Upper lobe of left lung (tissue), 4 donors: ENCODE measurements at regions not wholly inside any gene's neighbourhood (a gene's known extent, or its start where the extent isn't known, plus 50 kb on each side); places are given as distances from the start of the nearest gene placed in this dataset.

Source experiments
- CTCF ChIP-seq, 6 experiments: fragments of 450-650 bp in 4 of 6; fragments of 200-600 bp in 2 of 6; sonication (generic) in 2 of 6; IDR thresholded peaks; one replicate each; pipeline ENCODE4 v1.5.1; 2016 to 2019; ENCODE audit warnings: antibody characterized with exemption in 6 of 6
- EP300 ChIP-seq, 4 donors: sonication (generic); formaldehyde crosslinking; IDR thresholded peaks; one replicate each; pipeline ENCODE4 v1.5.1; 2017; ENCODE audit warnings: antibody characterized with exemption in 4 of 4, control low read depth in 2 of 4
- POLR2A ChIP-seq, 4 donors: fragments of 450-650 bp; IDR thresholded peaks; one replicate each; pipeline ENCODE4 v1.5.1; 2016 to 2017; ENCODE audit warnings: antibody characterized with exemption in 4 of 4, mild to moderate bottlenecking in 2 of 4
- POLR2AphosphoS5 ChIP-seq, 2 donors: sonication (generic); formaldehyde crosslinking; IDR thresholded peaks; one replicate each; pipeline ENCODE4 v1.5.1; 2017; ENCODE audit warnings: antibody characterized with exemption in 2 of 2

- TF ChIP-seq POLR2AphosphoS5 (IDR thresholded peaks at IDR 0.05) (no peak), POLR2A (IDR thresholded peaks at IDR 0.05) (no peak), CTCF (IDR thresholded peaks at IDR 0.05) (no peak), EP300 (IDR thresholded peaks at IDR 0.05) (no peak)
Measured at GRCh38 chr17:31649302-31649701, 209.7 kb downstream of the COPRS start.
